Heart right ventricle (tissue), 16 donors: ENCODE measurements at regions not wholly inside any gene's neighbourhood (a gene's known extent, or its start where the extent isn't known, plus 50 kb on each side); places are given as distances from the start of the nearest gene placed in this dataset.
"Not testable (repeated sequence)": the region's sequence is repeated elsewhere in the genome, so short reads cannot be mapped to it uniquely, and the experiment has no call there.

Source experiments
- ATAC-seq, 8 donors: fragments of 200-7000 bp; cut with Tn5 transposase; one replicate each; pipeline ENCODE4 v1.9.1; 2020; ENCODE audit warnings: mild to moderate bottlenecking in 8 of 8, moderate library complexity in 8 of 8, moderate number of reproducible peaks in 1 of 8
- DNase-seq, 2 donors: peaks; one replicate each; pipeline ENCODE4 v3.0.0-alpha.2; 2020
- H3K27ac ChIP-seq, 10 donors: fragments of 200-600 bp; sonication (generic) in 2 of 10; one replicate each; pipeline versions ENCODE4 v1.5.0 to v1.8.0; 2020 to 2022; ENCODE audit warnings: mild to moderate bottlenecking in 3 of 10
- H3K27me3 ChIP-seq, 7 donors: fragments of 200-600 bp; one replicate each; pipeline ENCODE4 v1.8.0; 2021 to 2022; ENCODE audit warnings: mild to moderate bottlenecking in 2 of 7
- H3K36me3 ChIP-seq, 9 donors: fragments of 200-600 bp; sonication (generic) in 1 of 9; one replicate each; pipeline versions ENCODE4 v1.5.0 to v1.8.0; 2020 to 2022; ENCODE audit warnings: mild to moderate bottlenecking in 2 of 9
- H3K4me1 ChIP-seq, 9 donors: fragments of 200-600 bp; sonication (generic) in 1 of 9; one replicate each; pipeline versions ENCODE4 v1.5.0 to v1.8.0; 2020 to 2022; ENCODE audit warnings: mild to moderate bottlenecking in 4 of 9
- H3K4me3 ChIP-seq, 10 donors: fragments of 200-600 bp; sonication (generic) in 2 of 10; one replicate each; pipeline versions ENCODE4 v1.5.0 to v1.8.0; 2020 to 2022; ENCODE audit warnings: mild to moderate bottlenecking in 7 of 10, moderate library complexity in 2 of 10
- H3K9me3 ChIP-seq, 11 donors: fragments of 200-600 bp in 10 of 11; sonication (generic) in 2 of 11; one replicate each; pipeline versions ENCODE4 v1.5.0 to v1.8.0; 2013 to 2022; ENCODE audit warnings: mild to moderate bottlenecking in 2 of 11, control low read depth in 1 of 11, moderate library complexity in 1 of 11
- WGBS, 2 donors: extraction: QIAGEN DNeasy Blood & Tissue Kit; methylation state at CpG; one replicate each; pipeline ENCODE4 v1.1.7; 2013; ENCODE audit warnings: inconsistent platforms in 1 of 2; 5-methylcytosine and 5-hydroxymethylcytosine counted together
- intact Hi-C, 10 donors: fragments of 100-400 bp; cut with DNase I; formaldehyde crosslinking; loops; one replicate each; pipeline versions ENCODE4 v1.11.1 to v1.14.2; 2022
- TF ChIP-seq, protein P1 (sequence below), 9 donors: fragments of 200-600 bp; sonication (generic) in 2 of 9; IDR thresholded peaks; one replicate each; pipeline versions ENCODE4 v1.5.0 to v1.8.0; 2021 to 2022; ENCODE audit warnings: antibody characterized with exemption in 9 of 9, mild to moderate bottlenecking in 5 of 9, moderate library complexity in 1 of 9
- donor health status: Arrhythmogenic right ventricular cardiomyopathy.
- donor health status: ischemic (EF 13 %, LVEDD 7.1; RV severe dilation, severe dysfunction).
- donor health status: healthy with polysubstance abuse.
- donor health status: DM: no; HTN: yes; CAD: no.
- donor health status: DM: no; HTN: no; CAD: no.
- donor health status: ischemic (EF 25% LVEDD 6.9; RV normal size, moderate dysfunction).
- donor health status: ischemic (EF 25% LVEDD 5.7; RV mildly dilated, moderate dysfunction).
- donor health status: healthy.
- donor health status: DM: yes; HTN: yes; CAD: no.
- donor health status: Ischemic cardiomyopathy.
- donor health status: ischemic (EF 35%, LVEDD 5.7; RV mildly dilated, moderate dysfunction).
- donor health status: nonischemic (EF 11% LVEDD 7.7; RV severe dilation, severe dysfunction).
- donor health status: DM: yes; HTN: yes; CAD: no.
- donor health status: PGD.
- donor health status: ischemic (EF 29% LVEDD 5.4; RV normal size, mild dysfunction).
- donor health status: nonischemic (EF 23%, LVEDD 6.1; RV moderate dilation, normal function).

DNA sequence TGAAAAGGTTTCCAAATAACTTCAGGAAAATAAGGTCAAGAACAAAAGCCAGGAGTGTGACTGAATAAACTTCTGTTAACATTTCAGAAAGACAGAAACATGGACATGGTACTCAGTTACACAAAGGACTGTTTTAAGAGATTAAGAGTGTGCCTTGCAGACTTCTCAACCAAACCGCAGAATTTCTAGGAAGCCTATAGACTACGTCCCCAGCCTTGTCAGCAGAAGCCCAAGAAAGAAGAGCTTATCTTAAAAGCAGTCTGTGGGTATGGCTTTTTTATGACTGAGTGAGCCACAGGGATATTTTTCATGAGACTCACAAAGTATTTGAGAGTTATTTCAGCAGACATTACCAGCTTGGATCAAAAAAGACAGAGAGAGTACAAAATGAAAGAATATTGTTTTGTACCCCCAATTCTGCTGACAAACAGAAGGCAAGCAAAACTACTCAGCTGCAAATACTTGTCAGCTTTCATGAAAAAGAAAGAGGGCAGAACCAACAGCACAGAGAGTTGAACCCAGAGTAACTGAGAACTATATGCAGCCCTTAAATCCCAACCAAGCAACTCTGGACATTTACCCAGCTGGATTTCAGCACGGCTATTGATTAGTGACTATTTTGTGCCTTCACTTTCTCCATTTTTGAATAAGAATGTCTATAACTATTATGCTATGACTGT, 711.0 kb upstream of the CTNND2 start:
- ATAC-seq = no peak
- no peak for DNase-seq
- TF ChIP-seq, protein P1, sequence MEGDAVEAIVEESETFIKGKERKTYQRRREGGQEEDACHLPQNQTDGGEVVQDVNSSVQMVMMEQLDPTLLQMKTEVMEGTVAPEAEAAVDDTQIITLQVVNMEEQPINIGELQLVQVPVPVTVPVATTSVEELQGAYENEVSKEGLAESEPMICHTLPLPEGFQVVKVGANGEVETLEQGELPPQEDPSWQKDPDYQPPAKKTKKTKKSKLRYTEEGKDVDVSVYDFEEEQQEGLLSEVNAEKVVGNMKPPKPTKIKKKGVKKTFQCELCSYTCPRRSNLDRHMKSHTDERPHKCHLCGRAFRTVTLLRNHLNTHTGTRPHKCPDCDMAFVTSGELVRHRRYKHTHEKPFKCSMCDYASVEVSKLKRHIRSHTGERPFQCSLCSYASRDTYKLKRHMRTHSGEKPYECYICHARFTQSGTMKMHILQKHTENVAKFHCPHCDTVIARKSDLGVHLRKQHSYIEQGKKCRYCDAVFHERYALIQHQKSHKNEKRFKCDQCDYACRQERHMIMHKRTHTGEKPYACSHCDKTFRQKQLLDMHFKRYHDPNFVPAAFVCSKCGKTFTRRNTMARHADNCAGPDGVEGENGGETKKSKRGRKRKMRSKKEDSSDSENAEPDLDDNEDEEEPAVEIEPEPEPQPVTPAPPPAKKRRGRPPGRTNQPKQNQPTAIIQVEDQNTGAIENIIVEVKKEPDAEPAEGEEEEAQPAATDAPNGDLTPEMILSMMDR (IDR thresholded peaks at IDR 0.05) = no peak
- no peaks in the 10 kb centered on the region for H3K27me3 ChIP-seq
- 76 to 77% methylated on average over 3 of the region's 3 CpGs for WGBS, 2 donors
- H3K4me1 ChIP-seq = no peaks in the 10 kb centered on the region
- H3K4me3 ChIP-seq = no peak overlapping the region
- intact Hi-C loops = no loop called here
- no peaks in the 10 kb centered on the region for H3K36me3 ChIP-seq
- peaks cover 0 to 88% (median 14%) of the 10 kb centered on the region in 11 donors for H3K9me3 ChIP-seq
- no peak overlapping the region for H3K27ac ChIP-seq

GRCh38 chr5:12614608-12615007, 710.4 kb upstream of the CTNND2 start:
- intact Hi-C loops = no loop called here
- no peak for ATAC-seq
- no peak for DNase-seq
- WGBS, 2 donors = 54% methylated on average over 1 of the region's 1 CpG
- TF ChIP-seq, protein P1 (IDR thresholded peaks at IDR 0.05) = no peak
- H3K9me3 ChIP-seq = peaks cover 0 to 88% (median 18%) of the 10 kb centered on the region in 11 donors
- no peaks in the 10 kb centered on the region for H3K4me1 ChIP-seq
- H3K36me3 ChIP-seq = no peaks in the 10 kb centered on the region
- H3K4me3 ChIP-seq = no peak overlapping the region
- H3K27me3 ChIP-seq = no peaks in the 10 kb centered on the region
- H3K27ac ChIP-seq = no peak overlapping the region

GRCh38 chr5:12611132-12611531, 706.9 kb upstream of the CTNND2 start:
- intact Hi-C loops = no loop called here
- H3K4me3 ChIP-seq = no peak overlapping the region
- no peaks in the 10 kb centered on the region for H3K36me3 ChIP-seq
- TF ChIP-seq, protein P1 (IDR thresholded peaks at IDR 0.05) = no peak
- DNase-seq (no peak), ATAC-seq (no peak)
- no peaks in the 10 kb centered on the region for H3K4me1 ChIP-seq
- no peak overlapping the region for H3K27ac ChIP-seq
- no peaks in the 10 kb centered on the region for H3K27me3 ChIP-seq
- H3K9me3 ChIP-seq = peaks cover 0 to 87% (median 12%) of the 10 kb centered on the region in 11 donors

GRCh38 chr5:12607817-12608216, 703.6 kb upstream of the CTNND2 start:
- 45 to 50% methylated on average over 2 of the region's 2 CpGs for WGBS, 2 donors
- H3K36me3 ChIP-seq, DNase-seq, H3K27ac ChIP-seq, H3K4me1 ChIP-seq, H3K27me3 ChIP-seq, ATAC-seq, H3K4me3 ChIP-seq, intact Hi-C loops: not testable (repeated sequence)
- H3K9me3 ChIP-seq = peaks cover 0 to 71% (median 15%) of the 10 kb centered on the region in 11 donors

- peaks cover 0 to 7% (median 0%) of the 10 kb centered on the region in 11 donors for H3K9me3 ChIP-seq
- TF ChIP-seq, protein P1 (IDR thresholded peaks at IDR 0.05) = no peak
- DNase-seq (no peak), ATAC-seq (no peak)
- no peaks in the 10 kb centered on the region for H3K36me3 ChIP-seq
- intact Hi-C loops = no loop called here
- 68 to 73% methylated on average over 3 of the region's 3 CpGs for WGBS, 2 donors
- no peaks in the 10 kb centered on the region for H3K27me3 ChIP-seq
- no peaks in the 10 kb centered on the region for H3K4me1 ChIP-seq
- H3K4me3 ChIP-seq = no peak overlapping the region
- H3K27ac ChIP-seq = no peak overlapping the region
These were observed 688.0 kb upstream of the CTNND2 start for GRCh38 chr5:12592228-12592627.
